Keratinocyte (primary cell): ENCODE measurements at regions not wholly inside any gene's neighbourhood (a gene's known extent, or its start where the extent isn't known, plus 50 kb on each side); places are given as distances from the start of the nearest gene placed in this dataset.

Experiments
- CTCF ChIP-seq, 3 experiments: IDR thresholded peaks in 1 of 3; conservative IDR thresholded peaks in 1 of 3; optimal IDR thresholded peaks in 1 of 3; 2 replicates in 2 of 3; 3 replicates in 1 of 3; pipeline versions ENCODE3 to v1.5.1; 2011; ENCODE audit warnings: low read length in 3 of 3, mild to moderate bottlenecking in 3 of 3, moderate library complexity in 2 of 3, control low read depth in 1 of 3, inconsistent platforms in 1 of 3; ENCODE audit not compliant: insufficient read depth in 2 of 3; ENCODE audit errors: extremely low read depth in 1 of 3
- EZH2 ChIP-seq: IDR thresholded peaks from one replicate; pipeline ENCODE4 v1.6.1; 2012; ENCODE audit warnings: inconsistent platforms, mild to moderate bottlenecking, low read length, moderate library complexity

- TF ChIP-seq EZH2 (no peak), CTCF (optimal IDR thresholded peaks at IDR 0.05 in 1 of 3, IDR thresholded peaks at IDR 0.05 in 1 of 3, conservative IDR thresholded peaks at IDR 0.05 in 1 of 3; ENCODE audit: extremely low read depth in 1 of 3, insufficient read depth in 2 of 3, low read length in 3 of 3) (no peak)
These were observed 142.4 kb upstream of the TNFAIP3 start for GRCh38 chr6:137724495-137725211.
